Lower leg skin (tissue), 3 donors: ENCODE measurements at regions not wholly inside any gene's neighbourhood (a gene's known extent, or its start where the extent isn't known, plus 50 kb on each side); places are given as distances from the start of the nearest gene placed in this dataset.

Experiments used
- CTCF ChIP-seq, 3 donors: fragments of 450-650 bp; IDR thresholded peaks; one replicate each; pipeline ENCODE4 v1.5.1; 2016; ENCODE audit warnings: antibody characterized with exemption in 3 of 3, mild to moderate bottlenecking in 3 of 3, moderate library complexity in 2 of 3
- POLR2A ChIP-seq, 2 donors: fragments of 450-650 bp; IDR thresholded peaks; one replicate each; pipeline ENCODE4 v1.6.1; 2016 to 2017; ENCODE audit warnings: antibody characterized with exemption in 2 of 2, mild to moderate bottlenecking in 1 of 2, moderate library complexity in 1 of 2

DNA sequence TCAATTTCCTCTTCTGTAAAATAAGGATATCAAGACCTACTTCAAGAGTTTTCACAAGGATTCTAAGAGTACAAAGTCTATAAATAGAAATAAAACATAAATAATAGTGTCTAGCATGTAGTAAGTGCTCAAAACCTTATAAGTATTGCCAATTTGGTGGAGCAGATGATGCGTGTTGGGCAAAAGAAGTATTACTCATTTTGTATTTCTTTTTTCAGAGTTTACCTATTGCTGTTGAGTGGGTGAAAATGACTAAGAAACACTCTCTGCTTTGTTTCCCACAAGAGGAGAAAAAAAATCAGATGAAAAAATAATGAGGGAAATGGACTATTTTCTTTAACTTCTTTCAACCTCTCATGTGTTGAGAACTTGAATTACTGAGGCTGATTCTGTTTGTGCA, 103.3 kb upstream of the KCNK2 start:
- TF ChIP-seq POLR2A (IDR thresholded peaks at IDR 0.05) = no peak
- no peak for TF ChIP-seq CTCF (IDR thresholded peaks at IDR 0.05)
